ENCODE measurements at regions not wholly inside any gene's neighbourhood (a gene's known extent, or its start where the extent isn't known, plus 50 kb on each side); places are given as distances from the start of the nearest gene placed in this dataset.
"Not testable (repeated sequence)": the region's sequence is repeated elsewhere in the genome, so short reads cannot be mapped to it uniquely, and the experiment has no call there.

DNA sequence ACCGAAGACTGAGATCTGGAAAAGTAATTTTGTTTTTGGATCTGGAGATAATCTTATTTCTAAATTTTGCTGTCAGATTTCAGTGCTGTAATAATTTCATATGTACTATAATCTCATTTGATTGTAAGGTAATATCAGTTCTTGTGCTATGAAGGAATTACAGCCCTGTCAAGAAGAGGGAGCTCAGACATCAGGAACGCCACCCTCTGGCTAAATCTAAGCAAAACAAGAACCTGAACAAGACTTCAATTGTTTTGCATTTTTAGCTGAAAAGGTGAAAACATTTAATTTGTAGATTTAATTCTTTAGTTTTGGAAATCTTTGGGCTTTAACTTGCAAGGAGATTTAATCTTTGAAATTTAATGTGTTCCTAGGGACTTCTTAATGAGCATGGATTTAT, 525.4 kb upstream of the HS3ST1 start:
- H3K4me1 ChIP-seq (ENCODE audit: control insufficient read depth in 1 of 2, low read depth in 2 of 2), result no peaks in the 10 kb centered on the region
- no peak for TF ChIP-seq CTCF (IDR thresholded peaks at IDR 0.05)
- no peaks in the 10 kb centered on the region for H3K9me3 ChIP-seq
- H3K36me3 ChIP-seq, result no peaks in the 10 kb centered on the region
- ATAC-seq (ENCODE audit: insufficient number of reproducible peaks, low FRiP score, low read depth) (no peak), DNase-seq (ENCODE audit: low spot score) (no peak)
- no peak overlapping the region for H3K27ac ChIP-seq
- H3K4me3 ChIP-seq, result no peak overlapping the region
- no peaks in the 10 kb centered on the region for H3K27me3 ChIP-seq (replicated peaks; ENCODE audit: insufficient read depth)

GRCh38 chr4:11949355-11949754, 520.7 kb upstream of the HS3ST1 start:
- H3K36me3 ChIP-seq, result no peaks in the 10 kb centered on the region
- DNase-seq (ENCODE audit: low spot score) (no peak), ATAC-seq (ENCODE audit: insufficient number of reproducible peaks, low FRiP score, low read depth) (no peak)
- no peak overlapping the region for H3K4me3 ChIP-seq
- H3K27me3 ChIP-seq (replicated peaks; ENCODE audit: insufficient read depth), result no peaks in the 10 kb centered on the region
- H3K27ac ChIP-seq, result no peak overlapping the region
- H3K4me1 ChIP-seq (ENCODE audit: control insufficient read depth in 1 of 2, low read depth in 2 of 2), result no peaks in the 10 kb centered on the region
- TF ChIP-seq CTCF (IDR thresholded peaks at IDR 0.05), result no peak
- H3K9me3 ChIP-seq, result no peaks in the 10 kb centered on the region

DNA sequence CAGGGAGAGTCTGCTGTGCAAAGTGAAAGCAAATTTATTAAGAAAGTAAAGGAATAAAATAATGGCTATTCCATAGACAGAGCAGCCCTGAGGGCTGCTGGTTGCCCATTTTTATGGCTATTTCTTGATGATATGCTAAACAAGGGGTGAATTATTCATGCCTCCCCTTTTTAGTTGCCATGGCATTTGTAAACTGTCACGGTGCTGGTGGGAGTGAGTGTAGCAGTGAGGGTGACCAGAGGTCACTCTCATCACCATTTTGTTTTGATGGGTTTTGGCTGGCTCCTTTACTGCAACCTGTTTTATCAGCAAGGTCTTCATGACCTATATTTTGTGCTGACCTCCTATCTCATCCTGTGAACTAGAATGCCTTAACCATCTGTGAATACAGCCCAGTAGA, 518.9 kb upstream of the HS3ST1 start:
- not testable (repeated sequence) for H3K27me3 ChIP-seq (replicated peaks; ENCODE audit: insufficient read depth); H3K27ac ChIP-seq; H3K36me3 ChIP-seq; H3K4me1 ChIP-seq (ENCODE audit: control insufficient read depth in 1 of 2, low read depth in 2 of 2); ATAC-seq (ENCODE audit: insufficient number of reproducible peaks, low FRiP score, low read depth); H3K4me3 ChIP-seq; H3K9me3 ChIP-seq; DNase-seq (ENCODE audit: low spot score)

DNA sequence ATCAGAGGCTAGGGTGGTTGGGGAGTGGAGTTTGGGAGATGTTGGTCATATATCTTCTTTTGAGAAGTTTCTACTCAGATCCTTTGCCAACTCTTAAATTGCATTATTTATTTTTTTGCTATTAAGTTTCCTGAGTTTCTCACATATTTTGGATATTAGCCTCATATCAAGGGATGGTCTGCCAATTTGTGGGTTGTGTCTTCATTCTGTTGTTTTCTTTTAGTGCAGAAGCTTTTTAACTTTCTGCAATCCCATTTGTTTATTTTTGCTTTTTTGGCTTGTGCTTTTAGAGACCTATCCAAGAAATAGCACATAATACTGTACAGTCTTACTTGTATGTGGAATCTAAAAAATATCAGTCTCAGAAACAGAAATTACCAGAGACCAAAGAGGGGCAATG, 509.2 kb upstream of the HS3ST1 start:
- H3K36me3 ChIP-seq, result no peaks in the 10 kb centered on the region
- H3K4me3 ChIP-seq, result no peak overlapping the region
- H3K27ac ChIP-seq, result no peak overlapping the region
- H3K9me3 ChIP-seq, result no peaks in the 10 kb centered on the region
- no peaks in the 10 kb centered on the region for H3K27me3 ChIP-seq (replicated peaks; ENCODE audit: insufficient read depth)
- H3K4me1 ChIP-seq (ENCODE audit: control insufficient read depth in 1 of 2, low read depth in 2 of 2), result no peaks in the 10 kb centered on the region
- no peak for TF ChIP-seq CTCF (IDR thresholded peaks at IDR 0.05)
- ATAC-seq (ENCODE audit: insufficient number of reproducible peaks, low FRiP score, low read depth), result no peak
- DNase-seq (ENCODE audit: low spot score), result no peak

DNA sequence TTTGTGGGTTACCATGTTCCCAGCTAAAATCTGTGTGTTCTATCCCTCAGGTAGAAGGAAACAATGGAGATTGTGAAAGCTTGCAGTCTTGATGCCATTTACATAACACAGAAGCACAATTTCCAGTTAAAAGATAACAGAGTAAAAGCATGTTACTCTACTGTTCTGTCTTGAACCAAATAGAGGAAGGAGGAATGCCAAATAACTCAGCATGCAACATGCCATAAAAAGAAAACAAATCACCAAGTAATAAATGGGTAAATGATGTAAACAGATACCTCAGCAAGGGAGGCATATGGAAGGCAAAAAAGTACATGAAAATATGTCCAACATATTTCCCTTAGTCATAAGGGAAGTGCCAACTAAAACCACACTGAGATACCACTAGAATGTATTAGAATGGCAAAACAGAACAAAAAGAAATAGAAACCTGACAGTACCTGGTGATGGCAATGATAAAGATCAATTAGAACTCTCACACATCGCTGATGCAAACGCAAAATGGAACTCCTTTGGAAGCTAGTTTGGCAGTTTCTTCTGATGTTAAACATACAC, 502.6 kb upstream of the HS3ST1 start:
- DNase-seq (ENCODE audit: low spot score) (no peak), ATAC-seq (ENCODE audit: insufficient number of reproducible peaks, low FRiP score, low read depth) (no peak)
- H3K4me1 ChIP-seq (ENCODE audit: control insufficient read depth in 1 of 2, low read depth in 2 of 2), result no peaks in the 10 kb centered on the region
- TF ChIP-seq CTCF (IDR thresholded peaks at IDR 0.05), result no peak
- no peaks in the 10 kb centered on the region for H3K9me3 ChIP-seq
- no peaks in the 10 kb centered on the region for H3K36me3 ChIP-seq
- H3K27ac ChIP-seq, result no peak overlapping the region
- no peaks in the 10 kb centered on the region for H3K27me3 ChIP-seq (replicated peaks; ENCODE audit: insufficient read depth)
- no peak overlapping the region for H3K4me3 ChIP-seq

DNA sequence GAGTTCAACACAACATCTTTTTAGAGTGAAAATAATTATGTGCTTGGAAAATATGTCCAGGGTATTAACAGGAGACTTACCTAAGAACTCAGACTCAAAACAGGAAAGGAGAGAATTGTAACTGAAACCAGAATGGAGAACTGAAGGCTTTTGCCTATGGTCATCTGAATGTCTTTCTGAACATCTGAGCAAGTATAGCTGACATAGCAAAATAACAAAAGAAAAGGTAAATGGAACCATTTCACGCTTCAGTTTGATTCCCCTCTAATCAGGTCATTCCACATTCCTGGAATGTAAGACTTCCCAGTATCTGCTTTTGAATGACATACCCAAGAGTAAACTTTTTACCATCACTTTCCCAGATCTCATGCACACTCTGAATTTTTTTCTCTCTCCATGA, 500.4 kb upstream of the HS3ST1 start:
- Histone ChIP-seq H3K36me3 (no peaks in the 10 kb centered on the region), H3K27ac (no peak overlapping the region), H3K4me1 (ENCODE audit: control insufficient read depth in 1 of 2, low read depth in 2 of 2) (no peaks in the 10 kb centered on the region), H3K9me3 (no peaks in the 10 kb centered on the region), H3K27me3 (replicated peaks; ENCODE audit: insufficient read depth) (no peaks in the 10 kb centered on the region), H3K4me3 (no peak overlapping the region)
- ATAC-seq (ENCODE audit: insufficient number of reproducible peaks, low FRiP score, low read depth) (no peak), DNase-seq (ENCODE audit: low spot score) (no peak)
- TF ChIP-seq CTCF (IDR thresholded peaks at IDR 0.05), result no peak
